ENCODE measurements at regions not wholly inside any gene's neighbourhood (a gene's known extent, or its start where the extent isn't known, plus 50 kb on each side); places are given as distances from the start of the nearest gene placed in this dataset.
"Not testable (repeated sequence)": the region's sequence is repeated elsewhere in the genome, so short reads cannot be mapped to it uniquely, and the experiment has no call there.

GRCh38 chr17:51347851-51348584 lies 87.7 kb downstream of the UTP18 start:
- DNase-seq: no peak

- no peak for DNase-seq
Measured at GRCh38 chr17:51351080-51351479, 90.7 kb downstream of the UTP18 start.

GRCh38 chr17:51351890-51352289 lies 91.5 kb downstream of the UTP18 start:
- no peak for DNase-seq

- DNase-seq: no peak
Measured at GRCh38 chr17:51352798-51353197, 92.5 kb downstream of the UTP18 start.

- no peak for DNase-seq
Measured at GRCh38 chr17:51353296-51353695, 93.0 kb downstream of the UTP18 start.

- no peak for DNase-seq
Measured at GRCh38 chr17:51354936-51355335, 94.6 kb downstream of the UTP18 start.

- no peak for DNase-seq
Measured at GRCh38 chr17:51355441-51356410, 95.4 kb downstream of the UTP18 start.

- DNase-seq: no peak
Measured at GRCh38 chr17:51359055-51359454, 98.7 kb downstream of the UTP18 start.

GRCh38 chr17:51362811-51363585 lies 102.7 kb downstream of the UTP18 start:
- no peak for DNase-seq

GRCh38 chr17:51365090-51365489 lies 104.7 kb downstream of the UTP18 start:
- peak; percentile 26 for DNase-seq

- DNase-seq: no peak
Measured at GRCh38 chr17:51366866-51367265, 106.5 kb downstream of the UTP18 start.

- DNase-seq: not testable (repeated sequence)
Measured at GRCh38 chr17:51367836-51368235, 107.5 kb downstream of the UTP18 start.

- peak; percentile 39 for DNase-seq
Measured at GRCh38 chr17:51371732-51372151, 111.4 kb downstream of the UTP18 start.

- DNase-seq: no peak
Measured at GRCh38 chr17:51372345-51373004, 112.1 kb downstream of the UTP18 start.

GRCh38 chr17:51373489-51374152 lies 113.3 kb downstream of the UTP18 start:
- DNase-seq: no peak

- DNase-seq: no peak
Measured at GRCh38 chr17:51374209-51374608, 113.9 kb downstream of the UTP18 start.

GRCh38 chr17:51375771-51376170 lies 115.4 kb downstream of the UTP18 start:
- no peak for DNase-seq

GRCh38 chr17:51376739-51377138 lies 116.4 kb downstream of the UTP18 start:
- DNase-seq: no peak

- DNase-seq: no peak
Measured at GRCh38 chr17:51381262-51381661, 120.9 kb downstream of the UTP18 start.

- DNase-seq: no peak
Measured at GRCh38 chr17:51385208-51385607, 124.9 kb downstream of the UTP18 start.

- no peak for DNase-seq
Measured at GRCh38 chr17:51387582-51387981, 127.2 kb downstream of the UTP18 start.

GRCh38 chr17:51387986-51388385 lies 127.6 kb downstream of the UTP18 start:
- no peak for DNase-seq
